Fibroblast of skin of right biceps (primary cell): ENCODE measurements at regions not wholly inside any gene's neighbourhood (a gene's known extent, or its start where the extent isn't known, plus 50 kb on each side); places are given as distances from the start of the nearest gene placed in this dataset.

ENCODE experiments used
- DNase-seq: peaks from one replicate; pipeline ENCODE4 v3.0.0-alpha.2; 2013

GRCh38 chr1:58430421-58431275, 115.9 kb downstream of the OMA1 start:
- peak; percentile 86 for DNase-seq

GRCh38 chr1:58426918-58427317, 119.6 kb downstream of the OMA1 start:
- no peak for DNase-seq

GRCh38 chr1:58422436-58422835, 124.1 kb downstream of the OMA1 start:
- DNase-seq: no peak

- DNase-seq: no peak
These were observed 128.0 kb downstream of the OMA1 start for GRCh38 chr1:58418283-58419228.

GRCh38 chr1:58412071-58412580, 134.4 kb downstream of the OMA1 start:
- DNase-seq: peak; percentile 73

- DNase-seq: peak; percentile 90
These were observed 136.6 kb downstream of the OMA1 start for GRCh38 chr1:58409890-58410289.

- no peak for DNase-seq
These were observed 137.2 kb downstream of the OMA1 start for GRCh38 chr1:58409336-58409735.

GRCh38 chr1:58406301-58407071, 140.0 kb downstream of the OMA1 start:
- DNase-seq: no peak

- DNase-seq: no peak
These were observed 140.9 kb downstream of the OMA1 start for GRCh38 chr1:58405660-58406059.

- no peak for DNase-seq
These were observed 142.6 kb downstream of the OMA1 start for GRCh38 chr1:58403894-58404293.

- DNase-seq: peak; percentile 75
These were observed 144.1 kb downstream of the OMA1 start for GRCh38 chr1:58402444-58402843.

- no peak for DNase-seq
These were observed 144.5 kb downstream of the OMA1 start for GRCh38 chr1:58401991-58402390.

- no peak for DNase-seq
These were observed 147.3 kb downstream of the OMA1 start for GRCh38 chr1:58399176-58399575.

GRCh38 chr1:58398714-58399113, 147.8 kb downstream of the OMA1 start:
- DNase-seq: no peak

- DNase-seq: peak; percentile 94
These were observed 149.2 kb downstream of the OMA1 start for GRCh38 chr1:58397187-58397820.

GRCh38 chr1:58396150-58396549, 150.4 kb downstream of the OMA1 start:
- DNase-seq: no peak

GRCh38 chr1:58395355-58395754, 151.2 kb downstream of the OMA1 start:
- peak; percentile 95 for DNase-seq

GRCh38 chr1:58392083-58392482, 154.4 kb downstream of the OMA1 start:
- no peak for DNase-seq

- DNase-seq: no peak
These were observed 155.0 kb downstream of the OMA1 start for GRCh38 chr1:58391514-58391913.

- DNase-seq: no peak
These were observed 155.5 kb downstream of the OMA1 start for GRCh38 chr1:58391056-58391455.

- DNase-seq: no peak
These were observed 156.4 kb downstream of the OMA1 start for GRCh38 chr1:58390091-58390490.

- DNase-seq: no peak
These were observed 166.2 kb downstream of the OMA1 start for GRCh38 chr1:58380345-58380744.
